Kidney (tissue), 13 donors: ENCODE measurements at regions not wholly inside any gene's neighbourhood (a gene's known extent, or its start where the extent isn't known, plus 50 kb on each side); places are given as distances from the start of the nearest gene placed in this dataset.

ENCODE experiments used
- DNase-seq, 5 donors: peaks; one replicate each; pipeline ENCODE4 v3.0.0-alpha.2; 2013 to 2020
- FAIRE-seq: peaks from 2 replicates; lab custom pipeline; 2012; peaks lifted over from hg19 to GRCh38; lab: Jason Lieb, UNC
- H3K27ac ChIP-seq, 2 donors: one replicate each; pipeline ENCODE4 v1.7.0; 2013; ENCODE audit warnings: low read depth in 2 of 2, low read length in 2 of 2, inconsistent platforms in 1 of 2
- H3K27me3 ChIP-seq: one replicate; pipeline ENCODE4 v1.7.1; 2013; ENCODE audit warnings: low read length, inconsistent platforms; ENCODE audit not compliant: control insufficient read depth, insufficient read depth
- H3K36me3 ChIP-seq, 3 donors: one replicate each; pipeline versions ENCODE4 v1.7.0 to v1.7.1; 2013; ENCODE audit warnings: low read length in 3 of 3, control low read depth in 1 of 3, inconsistent platforms in 1 of 3; ENCODE audit not compliant: insufficient read depth in 3 of 3, control insufficient read depth in 2 of 3
- H3K4me1 ChIP-seq, 3 donors: one replicate each; pipeline versions ENCODE4 v1.7.0 to v1.7.1; 2013; ENCODE audit warnings: low read length in 3 of 3, inconsistent platforms in 1 of 3, low read depth in 1 of 3; ENCODE audit not compliant: control insufficient read depth in 2 of 3, insufficient read depth in 2 of 3
- H3K4me3 ChIP-seq, 3 donors: one replicate each; pipeline versions ENCODE4 v1.7.0 to v1.8.1; 2013; ENCODE audit warnings: low read length in 3 of 3, control low read depth in 1 of 3, inconsistent platforms in 1 of 3
- H3K9ac ChIP-seq, 3 donors: one replicate each; pipeline versions ENCODE4 v1.7.0 to v1.7.1; 2013; ENCODE audit warnings: low read length in 3 of 3, control low read depth in 1 of 3, inconsistent platforms in 1 of 3
- H3K9me3 ChIP-seq, 3 donors: one replicate each; pipeline versions ENCODE4 v1.7.0 to v1.7.1; 2013; ENCODE audit warnings: low read length in 3 of 3, control low read depth in 1 of 3, inconsistent platforms in 1 of 3; ENCODE audit not compliant: control insufficient read depth in 2 of 3, insufficient read depth in 1 of 3
- intact Hi-C: fragments of 100-400 bp; cut with DNase I; formaldehyde crosslinking; loops from one replicate; pipeline ENCODE4 v1.11.1; 2022
- TF ChIP-seq, protein P1 (sequence below): IDR thresholded peaks from 3 replicates; pipeline ENCODE4 v1.5.1; 2012; ENCODE audit warnings: mild to moderate bottlenecking, moderate library complexity, borderline replicate concordance; ENCODE audit not compliant: insufficient read depth; ENCODE audit errors: extremely low read depth
- donor health status: control.
- donor health status: control.
- donor health status: control.
- donor health status: control.
- donor health status: control.
- donor health status: DM: yes; HTN: yes; CAD: no.
- donor health status: Normal renal cell carcinoma (clear cell type).

DNA sequence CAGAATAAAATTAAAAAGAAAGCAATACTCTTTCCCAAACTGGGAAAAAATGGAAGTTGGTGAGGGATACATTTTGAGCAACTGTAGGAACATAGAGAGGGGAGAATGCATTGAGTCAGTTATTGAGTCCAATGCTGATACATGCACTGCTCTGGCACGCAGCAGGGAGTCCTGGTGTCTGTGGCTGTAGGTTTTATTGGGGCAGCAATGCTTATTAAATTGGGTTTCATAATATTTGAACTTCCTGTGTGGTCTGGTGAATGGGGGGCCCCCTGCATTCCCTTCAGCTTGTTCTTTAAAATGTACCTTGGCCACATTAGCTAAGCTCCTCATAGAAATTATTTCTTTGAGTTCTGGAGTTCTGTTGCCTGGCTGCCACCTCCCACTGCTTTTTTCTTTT is 125.2 kb upstream of the ELAC2 start:
- no peak overlapping the region for H3K4me3 ChIP-seq
- H3K27ac ChIP-seq, result no peak overlapping the region
- FAIRE-seq (no peak), DNase-seq (no peak)
- H3K4me1 ChIP-seq, result no peaks in the 10 kb centered on the region
- H3K27me3 ChIP-seq, result no peaks in the 10 kb centered on the region
- no peak overlapping the region for H3K9ac ChIP-seq
- H3K36me3 ChIP-seq, result no peaks in the 10 kb centered on the region
- no peaks in the 10 kb centered on the region for H3K9me3 ChIP-seq
- TF ChIP-seq, protein P1, sequence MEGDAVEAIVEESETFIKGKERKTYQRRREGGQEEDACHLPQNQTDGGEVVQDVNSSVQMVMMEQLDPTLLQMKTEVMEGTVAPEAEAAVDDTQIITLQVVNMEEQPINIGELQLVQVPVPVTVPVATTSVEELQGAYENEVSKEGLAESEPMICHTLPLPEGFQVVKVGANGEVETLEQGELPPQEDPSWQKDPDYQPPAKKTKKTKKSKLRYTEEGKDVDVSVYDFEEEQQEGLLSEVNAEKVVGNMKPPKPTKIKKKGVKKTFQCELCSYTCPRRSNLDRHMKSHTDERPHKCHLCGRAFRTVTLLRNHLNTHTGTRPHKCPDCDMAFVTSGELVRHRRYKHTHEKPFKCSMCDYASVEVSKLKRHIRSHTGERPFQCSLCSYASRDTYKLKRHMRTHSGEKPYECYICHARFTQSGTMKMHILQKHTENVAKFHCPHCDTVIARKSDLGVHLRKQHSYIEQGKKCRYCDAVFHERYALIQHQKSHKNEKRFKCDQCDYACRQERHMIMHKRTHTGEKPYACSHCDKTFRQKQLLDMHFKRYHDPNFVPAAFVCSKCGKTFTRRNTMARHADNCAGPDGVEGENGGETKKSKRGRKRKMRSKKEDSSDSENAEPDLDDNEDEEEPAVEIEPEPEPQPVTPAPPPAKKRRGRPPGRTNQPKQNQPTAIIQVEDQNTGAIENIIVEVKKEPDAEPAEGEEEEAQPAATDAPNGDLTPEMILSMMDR, result no peak
- intact Hi-C loops, result no loop called here

- Histone ChIP-seq H3K9ac (no peak overlapping the region), H3K4me3 (no peak overlapping the region), H3K9me3 (no peaks in the 10 kb centered on the region), H3K36me3 (no peaks in the 10 kb centered on the region), H3K27me3 (no peaks in the 10 kb centered on the region), H3K4me1 (no peaks in the 10 kb centered on the region), H3K27ac (no peak overlapping the region)
- no peak for FAIRE-seq
- TF ChIP-seq, protein P1, result no peak
- DNase-seq, result peak in 2 of 5 donors; percentile 3 to 7
- intact Hi-C loops, result no loop called here
These were observed 122.9 kb upstream of the ELAC2 start for GRCh38 chr17:13140750-13141149.

GRCh38 chr17:13135506-13135905 is 117.7 kb upstream of the ELAC2 start:
- no peaks in the 10 kb centered on the region for H3K4me1 ChIP-seq
- H3K4me3 ChIP-seq, result no peak overlapping the region
- no peaks in the 10 kb centered on the region for H3K36me3 ChIP-seq
- DNase-seq (no peak), FAIRE-seq (no peak)
- H3K27ac ChIP-seq, result no peak overlapping the region
- H3K9ac ChIP-seq, result no peak overlapping the region
- H3K27me3 ChIP-seq, result no peaks in the 10 kb centered on the region
- intact Hi-C loops, result no loop called here
- TF ChIP-seq, protein P1, result no peak
- peaks cover 0 to 2% (median 0%) of the 10 kb centered on the region in 3 donors for H3K9me3 ChIP-seq

GRCh38 chr17:13134076-13134475 is 116.2 kb upstream of the ELAC2 start:
- Histone ChIP-seq H3K27me3 (no peaks in the 10 kb centered on the region), H3K4me3 (no peak overlapping the region), H3K9me3 (peaks cover 0 to 2% (median 0%) of the 10 kb centered on the region in 3 donors), H3K4me1 (no peaks in the 10 kb centered on the region), H3K36me3 (no peaks in the 10 kb centered on the region), H3K9ac (no peak overlapping the region), H3K27ac (no peak overlapping the region)
- intact Hi-C loops, result no loop called here
- no peak for DNase-seq
- no peak for FAIRE-seq
- TF ChIP-seq, protein P1, result no peak
